Retina (tissue), 1 donor: ENCODE measurements at regions not wholly inside any gene's neighbourhood (a gene's known extent, or its start where the extent isn't known, plus 50 kb on each side); places are given as distances from the start of the nearest gene placed in this dataset.

Experiments
- DNase-seq: peaks from one replicate; pipeline ENCODE4 v3.0.0-alpha.2; 2016

GRCh38 chr1:38277646-38278045 lies 231.1 kb upstream of the POU3F1 start:
- DNase-seq, result no peak

GRCh38 chr1:38275960-38276359 lies 229.4 kb upstream of the POU3F1 start:
- no peak for DNase-seq

GRCh38 chr1:38274974-38275373 lies 228.4 kb upstream of the POU3F1 start:
- peak; percentile 44 for DNase-seq

- DNase-seq, result no peak
Observed at GRCh38 chr1:38273196-38273804, 226.7 kb upstream of the POU3F1 start.

- no peak for DNase-seq
Observed at GRCh38 chr1:38272515-38272914, 225.9 kb upstream of the POU3F1 start.

- DNase-seq, result no peak
Observed at GRCh38 chr1:38270849-38271633, 224.4 kb upstream of the POU3F1 start.

GRCh38 chr1:38269923-38270848 lies 223.6 kb upstream of the POU3F1 start:
- no peak for DNase-seq

GRCh38 chr1:38268226-38268625 lies 221.6 kb upstream of the POU3F1 start:
- DNase-seq, result no peak

- DNase-seq, result no peak
Observed at GRCh38 chr1:38267037-38268036, 220.7 kb upstream of the POU3F1 start.

- no peak for DNase-seq
Observed at GRCh38 chr1:38266197-38266520, 219.6 kb upstream of the POU3F1 start.

GRCh38 chr1:38265293-38266196 lies 219.0 kb upstream of the POU3F1 start:
- DNase-seq, result no peak

- no peak for DNase-seq
Observed at GRCh38 chr1:38263438-38263837, 216.8 kb upstream of the POU3F1 start.

- no peak for DNase-seq
Observed at GRCh38 chr1:38261574-38261973, 215.0 kb upstream of the POU3F1 start.

GRCh38 chr1:38258085-38258627 lies 211.6 kb upstream of the POU3F1 start:
- peak; percentile 76 for DNase-seq

GRCh38 chr1:38257374-38257773 lies 210.8 kb upstream of the POU3F1 start:
- no peak for DNase-seq

GRCh38 chr1:38256072-38256471 lies 209.5 kb upstream of the POU3F1 start:
- no peak for DNase-seq

GRCh38 chr1:38253314-38253713 lies 206.7 kb upstream of the POU3F1 start:
- no peak for DNase-seq

GRCh38 chr1:38250356-38250755 lies 203.8 kb upstream of the POU3F1 start:
- no peak for DNase-seq

- no peak for DNase-seq
Observed at GRCh38 chr1:38249001-38249400, 202.4 kb upstream of the POU3F1 start.

GRCh38 chr1:38246955-38247952 lies 200.7 kb upstream of the POU3F1 start:
- DNase-seq, result peak; percentile 59
